ENCODE measurements at regions not wholly inside any gene's neighbourhood (a gene's known extent, or its start where the extent isn't known, plus 50 kb on each side); places are given as distances from the start of the nearest gene placed in this dataset.

- TF ChIP-seq SREBF2 (IDR thresholded peaks at IDR 0.05) (no peak), HEYL (CRISPR knock-in tag; IDR thresholded peaks at IDR 0.05) (no peak), FOSB (CRISPR knock-in tag; IDR thresholded peaks at IDR 0.05) (no peak), ZC3H11A (IDR thresholded peaks at IDR 0.05) (no peak), CHD2 (IDR thresholded peaks at IDR 0.05; ENCODE audit: low read length, partially characterized antibody) (no peak)
Measured at GRCh38 chr5:117165068-117165467, 590.4 kb upstream of the SEMA6A start (continued).

GRCh38 chr5:117161718-117162335 is 587.2 kb upstream of the SEMA6A start:
- ChIA-PET CTCF (no interaction called here), POLR2A (no interaction called here)
- no peak for DNase-seq (ENCODE audit: low read depth in 1 of 2, low spot score in 1 of 2)
- Histone ChIP-seq H3K9me3 (no peaks in the 10 kb centered on the region), H3K4me2 (no peak overlapping the region), H3K4me3 (no peak overlapping the region), H3K27ac (no peak overlapping the region), H3K4me1 (no peaks in the 10 kb centered on the region)
- TF ChIP-seq MAFK (IDR thresholded peaks at IDR 0.05; ENCODE audit: partially characterized antibody) (peak; percentile 75), FOXS1 (CRISPR knock-in tag; IDR thresholded peaks at IDR 0.05) (no peak)
- ATAC-seq, result no peak
- WGBS (ENCODE audit: missing lambda C conversion rate), result 9% methylated on average over 7 of the region's 7 CpGs
- FAIRE-seq, result no peak

- no peak for FAIRE-seq
- Histone ChIP-seq H3K9me3 (no peaks in the 10 kb centered on the region), H3K4me2 (no peak overlapping the region), H3K4me3 (no peak overlapping the region), H3K4me1 (no peaks in the 10 kb centered on the region), H3K27ac (no peak overlapping the region)
- WGBS (ENCODE audit: missing lambda C conversion rate), result 2% methylated on average over 2 of the region's 2 CpGs
- ChIA-PET CTCF (no interaction called here), POLR2A (no interaction called here)
- TF ChIP-seq POLR2AphosphoS2 (conservative IDR thresholded peaks at IDR 0.05; ENCODE audit: low read length) (no peak), CBX2 (IDR thresholded peaks at IDR 0.05; ENCODE audit: borderline replicate concordance, low read depth) (no peak), CTCF (IDR thresholded peaks at IDR 0.05) (no peak), EHMT2 (IDR thresholded peaks at IDR 0.05; ENCODE audit: low read depth) (no peak), MAFK (IDR thresholded peaks at IDR 0.05; ENCODE audit: partially characterized antibody) (peak; percentile 75), BCL3 (IDR thresholded peaks at IDR 0.05) (no peak), REST (IDR thresholded peaks at IDR 0.05) (no peak), HDAC2 (IDR thresholded peaks at IDR 0.05) (no peak), RNF2 (IDR thresholded peaks at IDR 0.05; ENCODE audit: borderline replicate concordance, low read depth) (no peak)
- no peak for ATAC-seq
- DNase-seq (ENCODE audit: low read depth in 1 of 2, low spot score in 1 of 2), result no peak
Measured at GRCh38 chr5:117160391-117160790, 585.8 kb upstream of the SEMA6A start.

GRCh38 chr5:117149312-117149711 is 574.7 kb upstream of the SEMA6A start:
- Histone ChIP-seq H3K4me2 (no peak overlapping the region), H3K4me3 (no peak overlapping the region), H3K27ac (no peak overlapping the region), H3K9me3 (no peaks in the 10 kb centered on the region), H3K4me1 (no peaks in the 10 kb centered on the region)
- FAIRE-seq (no peak), DNase-seq (ENCODE audit: low read depth in 1 of 2, low spot score in 1 of 2) (no peak), ATAC-seq (no peak)
- POLR2A ChIA-PET, result no interaction called here
- no peak for TF ChIP-seq RCOR1 (IDR thresholded peaks at IDR 0.05; ENCODE audit: low read depth, low read length)
- TF ChIP-seq JUN (IDR thresholded peaks at IDR 0.05), result no peak
- no peak for TF ChIP-seq HOXA7 (CRISPR knock-in tag; IDR thresholded peaks at IDR 0.05)
- no peak for TF ChIP-seq ESRRA (IDR thresholded peaks at IDR 0.05; ENCODE audit: borderline replicate concordance, low read length)
- no peak for TF ChIP-seq HDAC2 (IDR thresholded peaks at IDR 0.05)
- no peak for TF ChIP-seq RARB (CRISPR knock-in tag; IDR thresholded peaks at IDR 0.05)
- no peak for TF ChIP-seq FOXS1 (CRISPR knock-in tag; IDR thresholded peaks at IDR 0.05)
- TF ChIP-seq HMGXB4 (CRISPR knock-in tag; IDR thresholded peaks at IDR 0.05; ENCODE audit: borderline replicate concordance), result no peak
- no peak for TF ChIP-seq JUNB (IDR thresholded peaks at IDR 0.05)
- no peak for TF ChIP-seq CBX2 (IDR thresholded peaks at IDR 0.05; ENCODE audit: borderline replicate concordance, low read depth)
- TF ChIP-seq NPAS2 (CRISPR knock-in tag; IDR thresholded peaks at IDR 0.05; ENCODE audit: borderline replicate concordance), result no peak
- no peak for TF ChIP-seq RFX5 (IDR thresholded peaks at IDR 0.05)
- CTCF ChIA-PET, result no interaction called here
- 6% methylated on average over 4 of the region's 4 CpGs for WGBS (ENCODE audit: missing lambda C conversion rate)
